G401.6 (cell line): ENCODE measurements at regions not wholly inside any gene's neighbourhood (a gene's known extent, or its start where the extent isn't known, plus 50 kb on each side); places are given as distances from the start of the nearest gene placed in this dataset.

ENCODE experiments used
- FAIRE-seq: peaks from 2 replicates; lab custom pipeline; 2012; peaks lifted over from hg19 to GRCh38; lab: Jason Lieb, UNC

DNA sequence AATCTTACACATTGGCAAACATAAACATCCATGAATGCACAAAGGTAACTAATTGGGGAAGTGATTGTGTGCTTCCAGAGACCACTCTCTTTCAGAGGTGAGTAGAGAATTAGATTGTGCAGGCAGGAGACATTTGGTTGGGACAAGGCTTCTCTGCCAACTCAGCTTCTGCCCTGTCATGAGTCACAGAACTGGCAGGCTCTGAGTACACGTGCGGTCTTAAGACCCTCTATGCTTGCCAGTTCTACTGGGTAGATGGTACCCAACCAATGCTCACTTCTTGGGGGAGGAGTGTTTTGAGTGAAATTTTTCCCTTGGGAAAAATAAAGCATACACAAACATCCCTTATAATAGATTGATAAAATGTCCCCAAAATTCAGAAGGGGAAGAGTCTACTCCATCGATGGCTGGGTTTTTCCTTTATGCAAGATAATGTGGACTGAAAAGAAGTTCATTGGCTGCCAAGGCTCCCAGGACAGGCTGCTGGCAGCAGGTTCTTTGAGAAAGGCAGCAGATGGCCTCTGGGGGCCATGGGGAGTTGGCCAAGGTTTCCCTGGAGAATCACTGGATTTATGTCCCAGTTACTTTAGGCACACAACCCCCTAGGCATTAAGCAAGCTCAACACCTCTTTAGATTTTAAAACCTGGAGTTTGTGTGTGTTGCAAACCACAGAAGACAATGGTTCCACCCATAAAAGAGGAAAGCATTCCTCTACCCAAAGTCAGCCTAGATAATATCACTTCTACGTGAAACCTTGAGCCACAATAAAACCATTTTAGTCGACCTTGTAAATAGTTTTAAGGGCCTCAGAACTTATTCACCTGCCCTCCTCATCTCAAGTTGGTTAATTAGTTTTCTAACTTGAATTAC lies 417.0 kb downstream of the TXNL1 start:
- no peak for FAIRE-seq

DNA sequence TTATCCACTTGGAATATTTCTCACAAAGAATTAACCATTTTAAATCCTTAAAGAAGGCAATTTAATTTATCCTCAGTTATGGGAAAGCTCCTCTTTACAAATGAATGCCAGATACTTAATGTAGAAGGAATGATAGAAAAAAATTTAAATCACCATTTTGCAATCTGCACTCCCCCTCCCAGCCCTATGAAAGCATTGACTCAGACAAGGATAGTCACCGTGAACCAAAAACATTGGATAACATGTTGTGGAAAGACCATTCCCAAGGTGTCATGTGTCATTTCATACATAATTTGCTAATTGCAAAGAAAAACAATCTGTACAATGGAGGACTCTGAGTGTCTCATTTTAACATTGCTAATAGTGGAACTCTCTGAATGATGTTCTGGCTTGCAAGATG lies 421.0 kb downstream of the TXNL1 start:
- FAIRE-seq: no peak

DNA sequence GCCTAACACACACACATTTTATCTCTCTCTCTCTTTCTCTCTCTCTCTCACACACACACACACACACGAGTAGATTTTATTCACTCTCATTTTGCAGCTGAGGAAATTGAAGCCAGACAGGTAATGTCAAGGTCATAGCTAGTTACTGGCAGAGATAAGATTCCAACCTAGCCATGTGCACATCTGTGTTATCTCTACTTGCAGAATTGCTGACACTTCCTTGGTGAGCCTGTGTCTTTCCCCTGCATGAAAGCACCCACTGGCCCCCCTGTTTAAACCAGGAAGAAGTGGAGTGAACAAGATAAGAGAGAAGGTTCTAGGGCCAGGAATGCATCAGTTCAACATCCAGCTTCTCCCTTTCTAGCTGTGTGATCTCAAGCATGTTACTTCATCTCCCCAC lies 423.7 kb downstream of the TXNL1 start:
- FAIRE-seq: no peak

DNA sequence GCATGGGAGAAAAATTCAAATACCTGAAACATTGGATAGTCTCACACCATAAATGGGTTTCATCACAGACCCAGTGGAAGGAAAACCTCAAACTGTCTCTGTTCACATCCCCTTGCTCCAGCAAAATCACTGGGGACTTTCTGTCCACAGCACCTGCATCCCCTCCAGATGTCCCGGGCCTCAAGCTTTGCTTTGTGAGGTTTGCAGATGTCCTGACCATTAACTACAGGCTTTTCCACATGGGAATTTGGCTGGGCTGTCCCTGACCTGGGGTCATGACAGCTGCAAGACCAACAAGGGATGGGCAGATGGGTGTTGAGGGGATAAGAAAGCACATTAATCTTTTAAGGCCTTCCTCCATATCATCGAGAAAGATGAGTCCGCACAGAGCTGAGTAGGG lies 427.9 kb downstream of the TXNL1 start:
- FAIRE-seq: no peak

DNA sequence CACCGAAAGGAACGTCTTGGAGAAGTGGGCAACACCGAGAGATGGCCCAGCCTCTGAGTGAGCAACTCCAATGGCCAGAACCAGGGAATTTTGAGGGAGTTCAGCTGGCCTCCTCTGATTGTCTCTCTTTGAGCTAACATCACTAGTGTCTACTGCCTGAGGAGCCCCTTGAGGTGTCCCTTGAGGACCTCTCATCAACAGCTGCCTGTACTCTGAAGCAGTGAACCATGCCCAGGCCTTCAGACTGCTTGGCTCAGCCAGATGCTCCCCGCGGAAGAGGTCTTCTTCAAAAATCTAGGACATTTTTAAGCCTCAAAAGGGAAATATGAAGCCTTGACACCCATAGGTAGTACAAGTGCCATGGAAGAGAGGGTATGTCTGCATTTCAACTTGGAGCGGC lies 430.4 kb downstream of the TXNL1 start:
- FAIRE-seq: no peak

DNA sequence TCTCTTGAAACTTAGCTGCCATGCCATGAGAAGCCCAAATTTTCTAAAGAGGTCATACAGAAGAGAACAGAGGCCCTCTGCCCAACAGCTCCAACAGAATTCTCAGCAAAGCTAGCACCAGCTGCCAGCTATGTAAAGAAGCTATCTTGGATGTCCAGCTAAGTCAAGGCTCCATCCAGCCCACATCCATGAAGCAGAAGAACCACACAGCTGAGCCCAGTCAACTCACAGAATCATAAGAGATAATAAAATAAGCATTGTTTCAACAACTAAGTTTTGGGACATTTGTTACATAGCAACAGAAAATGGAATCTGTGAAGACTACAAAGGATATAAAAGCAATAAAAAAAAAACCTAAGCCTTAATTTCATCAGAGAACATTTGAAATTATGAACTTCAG lies 434.3 kb downstream of the TXNL1 start:
- no peak for FAIRE-seq

DNA sequence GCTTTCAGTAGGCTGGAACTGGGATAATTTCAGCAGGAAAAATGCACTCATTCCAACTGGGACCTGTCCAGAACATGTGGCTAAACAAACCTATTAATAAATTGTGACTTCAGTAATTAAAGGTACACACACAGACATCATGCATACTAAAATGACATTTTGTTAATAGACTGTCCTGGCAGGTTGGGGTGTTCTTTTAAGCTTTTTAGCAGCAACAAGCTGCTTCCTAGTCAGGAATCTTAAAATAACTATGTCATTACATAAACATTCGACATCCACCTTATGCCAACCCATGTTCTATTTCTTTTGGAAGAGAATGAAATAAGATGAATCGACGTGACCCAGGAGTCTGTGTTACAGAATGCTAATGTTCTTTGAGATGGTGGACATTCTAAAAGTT lies 435.7 kb downstream of the TXNL1 start:
- FAIRE-seq: no peak

DNA sequence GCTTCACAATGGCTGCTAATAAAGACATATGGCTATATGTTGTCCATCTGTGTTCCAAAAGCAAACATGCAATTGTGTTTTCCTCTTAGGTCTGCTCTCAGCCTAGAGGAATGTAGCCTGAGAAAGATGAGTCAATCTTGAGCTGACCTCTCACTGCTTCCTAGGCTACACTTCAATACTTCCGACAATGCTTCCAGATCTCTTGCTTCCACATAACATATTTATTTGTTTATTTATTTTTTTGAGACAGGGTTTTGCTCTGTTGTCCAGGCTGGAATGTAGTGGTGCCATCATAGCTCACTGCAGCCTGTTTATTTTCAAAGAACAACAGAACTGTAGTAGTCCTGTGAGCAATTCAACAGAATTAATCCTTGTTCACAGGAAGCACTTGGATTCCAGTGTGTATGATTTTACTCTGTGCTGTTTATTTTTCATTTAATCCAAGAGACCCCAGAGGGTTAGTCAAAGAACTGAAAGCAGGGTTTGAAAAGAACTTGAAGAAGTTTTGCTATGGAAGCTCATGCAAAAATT lies 437.9 kb downstream of the TXNL1 start:
- FAIRE-seq: no peak

DNA sequence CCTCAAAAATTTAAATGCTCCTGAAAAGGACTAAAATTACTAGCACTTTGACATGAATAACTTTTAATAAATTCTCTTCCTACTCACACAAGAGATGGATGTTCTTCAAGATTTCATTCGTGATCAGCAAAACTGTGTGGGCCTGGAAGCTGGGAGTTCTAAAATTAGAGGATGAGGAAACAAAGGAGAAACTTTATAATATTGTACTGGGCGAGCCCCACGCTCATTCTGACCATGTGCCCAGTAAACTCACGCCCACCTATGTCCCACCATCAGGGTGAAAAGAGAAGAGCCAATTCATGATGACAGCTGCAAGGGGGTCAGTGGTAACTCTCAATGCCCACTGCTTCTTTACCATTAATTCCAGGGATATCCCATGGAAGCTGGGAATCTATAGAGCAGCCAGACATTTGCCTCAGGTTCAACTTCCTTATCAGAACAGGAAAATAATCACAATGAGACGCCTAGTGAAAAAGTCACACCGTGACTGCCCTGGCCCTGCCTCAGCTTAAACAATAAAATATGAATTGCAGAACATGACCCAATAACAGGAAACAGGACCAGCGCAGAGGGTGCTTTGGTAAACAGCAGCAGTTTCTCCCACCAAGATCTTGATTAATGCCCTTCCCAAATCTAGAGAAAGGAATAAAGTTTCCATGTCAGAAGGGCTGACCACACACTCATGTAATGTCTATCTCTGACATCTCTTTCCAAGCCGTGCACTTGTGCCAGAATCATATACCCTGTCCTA lies 438.6 kb downstream of the TXNL1 start:
- no peak for FAIRE-seq

DNA sequence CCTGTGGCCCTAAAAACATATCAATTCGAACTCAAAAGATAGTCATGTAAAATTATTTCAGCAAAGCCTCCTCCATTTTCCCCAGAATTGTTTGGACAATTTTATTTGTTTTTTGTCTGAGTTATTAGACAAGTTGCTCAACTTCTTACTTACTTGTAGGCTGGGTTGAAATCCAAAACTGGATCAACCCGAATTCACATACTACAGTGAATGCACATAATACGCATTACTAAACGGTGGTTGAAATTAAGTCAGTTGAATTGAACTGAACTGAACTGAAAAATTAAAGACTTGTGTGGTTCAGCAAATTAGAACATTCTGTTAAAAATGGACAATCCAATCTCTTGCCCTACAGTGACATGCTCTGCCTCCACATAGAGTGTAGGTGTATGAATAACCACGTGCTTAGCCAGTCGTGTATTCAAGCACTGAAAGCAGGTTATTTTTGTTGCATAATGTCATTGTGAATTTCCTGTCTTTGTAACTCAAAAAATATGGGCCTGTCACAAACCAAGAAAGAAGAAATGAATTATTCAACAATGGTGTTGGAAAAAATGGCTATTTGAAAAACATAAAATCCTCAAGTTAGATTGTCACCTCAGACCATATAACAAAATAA lies 441.0 kb downstream of the TXNL1 start:
- no peak for FAIRE-seq

DNA sequence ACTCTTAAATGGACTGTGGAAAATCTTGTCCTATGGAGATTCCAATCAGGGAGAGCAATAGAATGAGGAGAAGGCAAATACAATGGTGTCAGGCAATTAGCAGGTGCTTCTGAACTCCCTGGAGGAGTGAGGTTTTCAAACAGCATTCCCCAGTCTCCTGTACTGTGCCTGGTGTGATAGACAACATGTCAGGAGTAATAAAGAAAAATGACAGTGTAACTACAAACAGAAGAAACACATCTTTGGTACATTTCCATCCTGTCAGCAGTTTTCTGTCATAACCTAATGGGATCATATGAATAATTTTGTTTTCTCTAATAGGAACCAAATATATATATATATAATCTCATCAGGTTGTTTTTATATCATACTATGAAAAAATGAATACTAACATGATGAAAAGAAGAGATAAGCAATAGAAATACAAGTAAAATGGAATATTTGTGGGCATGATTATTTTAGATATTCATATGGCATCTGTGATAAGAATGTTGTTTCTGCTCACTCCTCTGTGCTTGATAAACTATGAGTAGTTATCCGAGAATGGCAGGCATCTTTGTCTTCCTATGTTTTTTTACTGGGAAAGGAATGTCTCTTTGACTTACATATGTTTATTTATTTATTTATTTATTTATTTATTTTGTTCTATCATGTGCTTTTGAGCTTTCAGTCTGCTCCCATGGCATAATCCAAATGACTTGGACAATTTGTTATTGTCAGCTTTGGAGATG lies 441.7 kb downstream of the TXNL1 start:
- FAIRE-seq: no peak

DNA sequence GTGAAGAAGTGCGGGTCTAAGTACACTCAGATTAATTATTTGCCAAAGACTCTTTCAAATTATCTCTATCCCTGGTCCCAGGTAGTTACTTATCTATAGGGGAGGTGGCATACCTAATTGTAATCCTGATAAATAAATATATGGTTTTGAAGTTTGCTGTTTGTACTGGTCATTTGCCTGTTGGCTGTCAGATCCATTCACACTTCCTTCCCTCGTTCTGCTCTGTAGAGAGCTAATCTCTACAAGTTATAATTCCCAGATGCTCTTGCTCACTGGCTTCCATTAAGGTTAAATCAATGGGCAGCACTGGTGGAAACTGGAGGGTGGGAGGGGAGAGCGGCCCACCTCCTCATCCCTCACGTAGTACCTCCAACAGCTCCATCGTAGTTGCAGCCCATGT lies 447.1 kb downstream of the TXNL1 start:
- FAIRE-seq: no peak

DNA sequence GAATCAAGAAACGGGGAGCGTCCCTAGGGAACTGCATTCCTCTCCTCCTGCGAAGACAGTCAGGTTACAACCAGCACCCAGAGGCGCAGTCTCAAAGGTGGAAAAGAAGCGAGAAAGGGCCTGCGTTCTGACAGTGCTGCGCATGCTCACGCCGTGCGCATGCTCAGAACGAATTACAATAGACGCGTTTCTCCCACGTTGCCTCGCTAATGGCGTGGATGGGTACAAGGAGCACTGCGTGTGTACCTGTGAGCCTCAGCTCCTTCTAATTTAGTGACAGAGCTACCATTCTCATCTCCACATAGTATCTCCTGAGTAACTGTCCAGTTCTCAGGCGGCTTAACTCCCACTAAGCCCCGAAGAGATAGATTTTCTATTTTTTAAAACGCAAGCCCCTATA lies 448.8 kb downstream of the TXNL1 start:
- no peak for FAIRE-seq

DNA sequence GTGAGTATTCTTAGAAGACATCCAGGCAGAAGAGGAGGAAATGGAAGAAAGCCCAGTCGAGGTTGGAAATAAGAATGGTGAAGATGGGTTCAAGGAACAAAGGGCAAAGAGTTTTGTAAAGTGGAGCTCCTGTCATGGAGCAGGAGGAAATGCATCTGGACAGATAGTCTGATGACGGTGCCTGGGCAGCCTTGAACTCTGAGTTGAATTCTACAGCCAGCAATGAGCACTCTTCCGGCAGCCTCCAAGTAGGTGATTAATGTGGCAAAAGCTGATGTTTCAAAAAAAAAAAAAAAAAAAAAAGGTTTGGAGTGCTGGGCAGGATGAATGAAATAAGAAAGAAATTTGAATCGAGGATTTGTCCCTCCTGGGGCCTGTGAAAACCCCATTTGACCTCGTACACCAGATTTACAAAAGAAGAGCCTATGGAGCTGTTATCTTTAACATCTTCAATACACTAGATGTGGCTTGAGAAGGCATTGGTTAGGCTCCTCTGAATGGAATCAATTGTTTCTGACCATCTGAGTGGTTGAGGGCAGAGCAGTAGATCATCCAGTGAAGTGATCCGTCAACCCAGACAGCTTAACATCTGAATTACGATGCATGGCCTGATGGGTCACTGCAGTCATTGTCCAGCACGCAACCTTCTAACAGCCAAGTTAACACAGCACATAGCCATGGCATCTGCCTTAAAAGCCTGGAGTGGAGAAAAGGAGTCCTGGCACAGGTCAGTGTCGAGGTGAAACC lies 449.7 kb downstream of the TXNL1 start:
- no peak for FAIRE-seq

DNA sequence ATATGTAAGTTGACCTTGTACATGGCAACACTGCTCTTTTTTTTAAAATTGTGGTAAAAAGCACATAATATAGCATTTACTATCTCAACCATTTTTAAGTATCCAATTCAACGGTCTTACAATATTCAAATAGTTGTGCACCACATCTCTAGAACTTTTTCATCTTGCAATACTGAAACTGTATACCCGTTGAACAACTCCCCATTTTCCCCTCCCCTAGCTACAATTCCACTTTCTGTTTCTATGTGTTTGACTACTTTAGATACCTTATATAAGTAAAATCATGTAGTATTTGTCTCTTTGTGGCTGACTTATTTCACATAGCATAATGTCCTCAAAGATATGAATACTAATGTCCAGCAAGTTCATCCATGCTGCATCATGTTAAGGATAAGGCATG lies 452.1 kb downstream of the TXNL1 start:
- no peak for FAIRE-seq

DNA sequence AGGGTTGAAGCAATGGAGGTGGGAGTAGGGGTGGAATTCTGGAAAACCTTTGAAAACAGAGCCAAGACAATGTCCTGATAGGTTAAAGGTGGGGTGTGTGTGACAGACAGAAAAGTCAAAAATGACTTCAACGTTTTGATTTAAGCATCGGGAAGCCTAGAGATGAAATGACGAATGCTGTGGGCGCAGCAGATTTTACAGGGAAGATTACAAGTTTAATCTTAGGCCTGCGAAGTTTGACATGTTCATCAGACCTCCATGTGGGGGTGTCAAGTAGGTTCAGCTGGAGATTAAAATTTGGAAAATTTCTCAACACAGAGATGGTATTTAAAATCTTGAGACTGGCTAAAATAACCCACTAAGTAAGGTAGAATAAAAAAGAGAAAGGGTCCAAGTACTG lies 453.3 kb downstream of the TXNL1 start:
- no peak for FAIRE-seq

DNA sequence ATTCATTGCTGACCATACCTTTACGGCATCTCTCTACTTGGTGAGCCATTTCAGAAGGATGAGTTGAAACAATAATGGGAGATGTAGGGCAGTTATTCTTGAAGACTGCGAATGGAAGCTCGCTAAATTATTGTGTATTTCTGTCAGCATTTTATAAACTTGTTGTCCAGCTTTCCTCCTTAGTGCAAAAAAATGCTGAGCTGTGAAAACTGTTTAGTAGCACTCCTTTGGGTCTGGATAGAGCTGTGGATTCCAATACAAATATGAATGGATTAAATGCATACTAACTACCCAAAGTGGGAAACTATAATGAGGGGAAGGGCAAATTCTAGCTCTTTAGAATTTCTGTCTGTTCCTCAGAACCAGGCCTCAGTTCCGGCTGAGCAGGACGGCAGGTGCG lies 461.6 kb downstream of the TXNL1 start:
- FAIRE-seq: no peak

DNA sequence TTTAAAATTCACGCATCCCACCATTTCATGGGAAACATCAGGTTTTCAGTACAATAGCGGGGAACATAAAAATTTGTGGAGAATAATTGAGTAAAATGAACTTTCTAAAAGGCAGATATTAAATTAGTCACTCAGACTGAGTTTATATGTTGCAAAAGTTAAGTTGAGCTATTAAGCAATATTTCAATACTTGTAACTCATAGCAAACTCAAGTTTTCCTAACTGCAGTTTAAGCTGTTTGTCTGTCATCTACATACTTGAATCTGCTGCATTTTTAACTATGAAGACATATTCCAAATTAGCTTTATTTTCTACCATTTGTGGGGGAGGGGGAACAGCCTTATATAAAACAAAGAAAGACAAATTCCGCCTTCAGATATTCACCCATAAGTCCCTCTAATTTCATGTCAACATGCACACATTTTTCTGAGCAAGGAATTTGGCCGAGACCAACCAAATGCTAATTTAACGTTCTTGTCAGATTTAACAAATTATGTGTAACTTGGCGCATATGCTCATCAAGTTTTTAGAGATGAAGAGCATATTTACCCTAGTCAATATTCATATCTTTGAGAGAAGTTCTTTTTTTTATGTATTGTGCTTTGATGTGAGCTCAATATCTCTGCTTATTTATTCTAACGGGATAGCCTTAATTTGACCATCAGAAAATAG lies 462.9 kb downstream of the TXNL1 start:
- FAIRE-seq: no peak

DNA sequence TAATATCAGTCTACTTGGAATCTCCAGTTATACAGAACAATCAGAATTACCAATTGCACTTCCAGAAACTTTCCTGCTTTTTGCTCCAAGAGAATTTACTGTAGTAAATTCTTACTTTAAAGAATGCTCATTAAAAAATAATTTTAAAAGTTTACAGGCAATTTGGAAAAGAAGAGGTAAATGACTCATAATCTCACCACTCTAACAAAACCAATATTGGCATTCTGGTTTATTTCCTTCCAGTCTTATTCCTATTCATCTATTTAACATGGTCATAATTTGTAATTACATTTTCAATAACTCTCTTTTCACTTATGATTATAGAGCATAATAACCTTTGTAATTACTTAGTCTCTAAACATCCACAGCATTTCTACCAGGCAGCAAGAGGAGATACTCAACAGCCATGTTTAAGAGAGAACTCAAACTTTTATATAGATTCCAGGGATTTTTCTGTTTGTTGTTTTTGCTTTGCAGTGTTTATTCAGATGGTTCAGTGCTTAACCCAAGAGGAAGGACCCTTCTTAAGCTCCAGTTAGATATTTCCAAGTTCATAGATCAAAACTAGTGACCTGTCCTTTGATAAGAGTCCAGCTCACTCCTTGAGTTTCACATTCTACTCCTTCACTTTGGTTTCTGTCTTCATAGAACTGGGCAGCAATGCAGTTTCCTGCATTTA lies 464.7 kb downstream of the TXNL1 start:
- no peak for FAIRE-seq

DNA sequence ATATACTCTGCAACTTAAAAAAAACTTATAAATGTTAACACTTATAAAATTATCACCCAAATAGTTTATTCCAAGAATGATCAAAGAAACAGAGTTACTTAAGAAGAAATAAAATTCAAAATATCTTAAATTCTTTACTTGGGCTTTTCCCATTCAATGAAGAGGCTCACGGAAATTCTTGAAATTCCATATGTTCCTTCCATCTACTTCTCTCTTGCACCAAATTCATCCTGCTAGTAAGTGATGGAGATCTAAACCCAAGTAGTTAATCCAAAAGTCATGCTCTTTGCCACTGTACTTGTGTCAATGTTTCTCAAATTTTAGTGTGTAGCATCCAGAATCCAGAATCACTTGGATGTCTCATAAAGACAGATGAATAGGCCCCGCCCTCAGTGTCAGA lies 465.9 kb downstream of the TXNL1 start:
- no peak for FAIRE-seq

DNA sequence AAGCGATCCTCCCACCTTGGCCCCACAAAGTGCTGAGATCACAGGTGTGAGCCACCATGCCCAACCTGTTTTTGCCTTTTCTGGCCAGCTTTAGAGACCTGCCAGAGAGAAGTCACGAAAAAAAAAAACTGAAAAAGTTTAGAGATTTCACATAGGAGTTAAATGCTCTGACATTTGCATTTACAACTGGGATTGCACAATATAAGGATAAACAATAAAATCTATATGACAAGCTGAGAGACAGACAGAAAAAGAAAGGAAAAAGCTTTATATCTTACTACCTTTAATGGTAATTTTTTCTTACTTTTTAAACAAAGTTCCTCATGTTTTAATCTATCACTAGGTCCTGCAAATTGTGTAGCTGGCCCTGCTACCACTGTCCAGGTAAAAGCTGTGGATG lies 466.5 kb downstream of the TXNL1 start:
- FAIRE-seq: no peak
